ENCODE measurements at regions not wholly inside any gene's neighbourhood (a gene's known extent, or its start where the extent isn't known, plus 50 kb on each side); places are given as distances from the start of the nearest gene placed in this dataset.

DNA sequence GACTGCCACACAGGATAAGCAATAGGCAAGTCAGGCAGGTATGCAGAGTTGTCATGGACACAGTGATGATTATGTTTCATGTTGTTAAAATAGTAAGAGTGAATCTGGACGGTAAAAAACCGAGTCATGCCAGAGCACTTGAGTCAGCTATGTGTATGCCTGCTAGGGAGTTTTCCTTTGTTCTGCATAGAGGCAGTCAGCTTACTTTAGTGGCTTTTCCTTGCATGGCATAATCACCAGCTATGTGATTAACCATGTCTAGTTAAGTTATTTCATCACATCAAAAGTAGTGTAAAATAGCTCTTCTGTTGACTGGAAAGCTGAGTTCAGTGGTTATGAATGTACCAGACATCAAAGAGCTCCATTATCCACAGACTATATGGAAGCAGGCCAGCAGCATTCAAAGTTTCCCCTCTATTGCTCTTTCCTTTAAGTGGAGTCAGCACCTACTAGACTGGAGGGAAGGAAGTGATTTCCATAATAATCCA is 989.8 kb downstream of the TLE1 start:
- no peak for TF ChIP-seq CTCF (conservative IDR thresholded peaks at IDR 0.05 in 1 of 2, IDR thresholded peaks at IDR 0.05 in 1 of 2; ENCODE audit: extremely low read depth in 1 of 2, insufficient read depth in 1 of 2, low read depth in 1 of 2, low read length in 2 of 2)
- no peak for TF ChIP-seq EZH2 (IDR thresholded peaks at IDR 0.05; ENCODE audit: borderline replicate concordance, low read length)

Measured in mammary epithelial cell (primary cell).